Jurkat, Clone E6-1 (cell line): ENCODE measurements at regions not wholly inside any gene's neighbourhood (a gene's known extent, or its start where the extent isn't known, plus 50 kb on each side); places are given as distances from the start of the nearest gene placed in this dataset.
"Not testable (repeated sequence)": the region's sequence is repeated elsewhere in the genome, so short reads cannot be mapped to it uniquely, and the experiment has no call there.

ENCODE experiments used
- DNase-seq: peaks from one replicate; pipeline ENCODE4 v3.0.0-alpha.2; 2011; ENCODE audit warnings: low read depth, low spot score
- H3K4me3 ChIP-seq: 2 replicates; pipeline ENCODE4 v1.5.1; 2011; ENCODE audit warnings: mild to moderate bottlenecking, low read length, control low read depth, moderate library complexity

- no peak for DNase-seq
- H3K4me3 ChIP-seq: no peak overlapping the region
Measured at GRCh38 chr2:16907645-16908282, 242.1 kb upstream of the CYRIA start.

GRCh38 chr2:16905325-16905724 lies 239.7 kb upstream of the CYRIA start:
- H3K4me3 ChIP-seq, DNase-seq: not testable (repeated sequence)

GRCh38 chr2:16900405-16901025 lies 234.9 kb upstream of the CYRIA start:
- peak; percentile 63 for DNase-seq
- H3K4me3 ChIP-seq: no peak overlapping the region

GRCh38 chr2:16899958-16900357 lies 234.3 kb upstream of the CYRIA start:
- no peak for DNase-seq
- no peak overlapping the region for H3K4me3 ChIP-seq

- no peak for DNase-seq
- H3K4me3 ChIP-seq: no peak overlapping the region
Measured at GRCh38 chr2:16890081-16890480, 224.4 kb upstream of the CYRIA start.

- H3K4me3 ChIP-seq: no peak overlapping the region
- DNase-seq: no peak
Measured at GRCh38 chr2:16885027-16885426, 219.4 kb upstream of the CYRIA start.

GRCh38 chr2:16882706-16883105 lies 217.1 kb upstream of the CYRIA start:
- DNase-seq: no peak
- H3K4me3 ChIP-seq: no peak overlapping the region

- H3K4me3 ChIP-seq: no peak overlapping the region
- DNase-seq: no peak
Measured at GRCh38 chr2:16881122-16881521, 215.5 kb upstream of the CYRIA start.

GRCh38 chr2:16871411-16871810 lies 205.8 kb upstream of the CYRIA start:
- no peak for DNase-seq
- no peak overlapping the region for H3K4me3 ChIP-seq

GRCh38 chr2:16870491-16871076 lies 204.9 kb upstream of the CYRIA start:
- no peak for DNase-seq
- no peak overlapping the region for H3K4me3 ChIP-seq

GRCh38 chr2:16869711-16870110 lies 204.1 kb upstream of the CYRIA start:
- no peak overlapping the region for H3K4me3 ChIP-seq
- no peak for DNase-seq

- DNase-seq: no peak
- H3K4me3 ChIP-seq: no peak overlapping the region
Measured at GRCh38 chr2:16862471-16862870, 196.8 kb upstream of the CYRIA start.

- DNase-seq: no peak
- H3K4me3 ChIP-seq: no peak overlapping the region
Measured at GRCh38 chr2:16861530-16861929, 195.9 kb upstream of the CYRIA start.

GRCh38 chr2:16861111-16861510 lies 195.5 kb upstream of the CYRIA start:
- DNase-seq: no peak
- no peak overlapping the region for H3K4me3 ChIP-seq

- no peak overlapping the region for H3K4me3 ChIP-seq
- DNase-seq: no peak
Measured at GRCh38 chr2:16860627-16861026, 195.0 kb upstream of the CYRIA start.

- DNase-seq: no peak
- no peak overlapping the region for H3K4me3 ChIP-seq
Measured at GRCh38 chr2:16855183-16855582, 189.5 kb upstream of the CYRIA start.

GRCh38 chr2:16853088-16853487 lies 187.5 kb upstream of the CYRIA start:
- H3K4me3 ChIP-seq: no peak overlapping the region
- DNase-seq: no peak

GRCh38 chr2:16852651-16853050 lies 187.0 kb upstream of the CYRIA start:
- H3K4me3 ChIP-seq: no peak overlapping the region
- no peak for DNase-seq

GRCh38 chr2:16851126-16851525 lies 185.5 kb upstream of the CYRIA start:
- no peak overlapping the region for H3K4me3 ChIP-seq
- DNase-seq: no peak

GRCh38 chr2:16840496-16841172 lies 175.0 kb upstream of the CYRIA start:
- DNase-seq: no peak
- no peak overlapping the region for H3K4me3 ChIP-seq
